ENCODE measurements at regions not wholly inside any gene's neighbourhood (a gene's known extent, or its start where the extent isn't known, plus 50 kb on each side); places are given as distances from the start of the nearest gene placed in this dataset.

- TF ChIP-seq CTCF (IDR thresholded peaks at IDR 0.05; ENCODE audit: low read depth, low read length) (no peak), EZH2phosphoT487 (IDR thresholded peaks at IDR 0.05; ENCODE audit: low read depth) (no peak)
Measured at GRCh38 chr1:217181176-217181746, 449.6 kb downstream of the GPATCH2 start.

Data from OCI-LY3 (cell line).